ENCODE measurements at regions not wholly inside any gene's neighbourhood (a gene's known extent, or its start where the extent isn't known, plus 50 kb on each side); places are given as distances from the start of the nearest gene placed in this dataset.
"Not testable (repeated sequence)": the region's sequence is repeated elsewhere in the genome, so short reads cannot be mapped to it uniquely, and the experiment has no call there.

GRCh38 chr2:34545486-34546136 lies 946.5 kb upstream of the FAM98A start:
- DNase-seq (ENCODE audit: low read depth), result no peak

GRCh38 chr2:34534761-34535160 lies 935.7 kb upstream of the FAM98A start:
- no peak for DNase-seq (ENCODE audit: low read depth)

- no peak for DNase-seq (ENCODE audit: low read depth)
Measured at GRCh38 chr2:34534341-34534740, 935.2 kb upstream of the FAM98A start.

GRCh38 chr2:34533585-34534183 lies 934.6 kb upstream of the FAM98A start:
- no peak for DNase-seq (ENCODE audit: low read depth)

- no peak for DNase-seq (ENCODE audit: low read depth)
Measured at GRCh38 chr2:34529965-34530364, 930.9 kb upstream of the FAM98A start.

GRCh38 chr2:34523958-34524514 lies 924.9 kb upstream of the FAM98A start:
- no peak for DNase-seq (ENCODE audit: low read depth)

GRCh38 chr2:34519659-34520058 lies 920.6 kb upstream of the FAM98A start:
- DNase-seq (ENCODE audit: low read depth), result no peak

GRCh38 chr2:34498561-34498960 lies 899.5 kb upstream of the FAM98A start:
- DNase-seq (ENCODE audit: low read depth), result no peak

- DNase-seq (ENCODE audit: low read depth), result not testable (repeated sequence)
Measured at GRCh38 chr2:34494192-34494591, 895.1 kb upstream of the FAM98A start.

GRCh38 chr2:34492561-34493455 lies 893.7 kb upstream of the FAM98A start:
- DNase-seq (ENCODE audit: low read depth), result no peak

GRCh38 chr2:34486965-34487364 lies 887.9 kb upstream of the FAM98A start:
- no peak for DNase-seq (ENCODE audit: low read depth)

GRCh38 chr2:34481542-34481941 lies 882.4 kb upstream of the FAM98A start:
- no peak for DNase-seq (ENCODE audit: low read depth)

- no peak for DNase-seq (ENCODE audit: low read depth)
Measured at GRCh38 chr2:34480366-34480765, 881.3 kb upstream of the FAM98A start.

- DNase-seq (ENCODE audit: low read depth), result no peak
Measured at GRCh38 chr2:34475156-34475555, 876.1 kb upstream of the FAM98A start.

GRCh38 chr2:34474646-34475045 lies 875.5 kb upstream of the FAM98A start:
- DNase-seq (ENCODE audit: low read depth), result no peak

GRCh38 chr2:34447097-34447496 lies 848.0 kb upstream of the FAM98A start:
- no peak for DNase-seq (ENCODE audit: low read depth)

- no peak for DNase-seq (ENCODE audit: low read depth)
Measured at GRCh38 chr2:34423301-34423700, 824.2 kb upstream of the FAM98A start.

- no peak for DNase-seq (ENCODE audit: low read depth)
Measured at GRCh38 chr2:34419856-34420255, 820.8 kb upstream of the FAM98A start.

- DNase-seq (ENCODE audit: low read depth), result no peak
Measured at GRCh38 chr2:34416856-34417255, 817.8 kb upstream of the FAM98A start.

GRCh38 chr2:34414856-34415255 lies 815.8 kb upstream of the FAM98A start:
- no peak for DNase-seq (ENCODE audit: low read depth)

- DNase-seq (ENCODE audit: low read depth), result no peak
Measured at GRCh38 chr2:34408100-34408499, 809.0 kb upstream of the FAM98A start.

- no peak for DNase-seq (ENCODE audit: low read depth)
Measured at GRCh38 chr2:34403512-34403911, 804.4 kb upstream of the FAM98A start.

- no peak for DNase-seq (ENCODE audit: low read depth)
Measured at GRCh38 chr2:34402376-34402775, 803.3 kb upstream of the FAM98A start.
